Memory B cell (primary cell): ENCODE measurements at regions not wholly inside any gene's neighbourhood (a gene's known extent, or its start where the extent isn't known, plus 50 kb on each side); places are given as distances from the start of the nearest gene placed in this dataset.
"Not testable (repeated sequence)": the region's sequence is repeated elsewhere in the genome, so short reads cannot be mapped to it uniquely, and the experiment has no call there.

Experiments
- ATAC-seq: fragments of 150-1000 bp; cut with Tn5 transposase; 2 replicates; pipeline ENCODE4 v1.10.0; 2021; ENCODE audit warnings: low read depth, mild to moderate bottlenecking, moderate library complexity
- DNase-seq, 2 donors: peaks; one replicate each; pipeline ENCODE4 v3.0.0; 2022; ENCODE audit warnings: low spot score in 2 of 2
- H3K27ac Mint-ChIP-seq: one replicate; pipeline ENCODE4 v1.8.0; 2022; ENCODE audit warnings: mild to moderate bottlenecking, moderate library complexity, mixed read lengths
- H3K27me3 Mint-ChIP-seq: one replicate; pipeline ENCODE4 v1.8.0; 2022; ENCODE audit warnings: mixed read lengths
- H3K36me3 Mint-ChIP-seq: one replicate; pipeline ENCODE4 v1.8.0; 2022; ENCODE audit warnings: mild to moderate bottlenecking, mixed read lengths
- H3K4me1 Mint-ChIP-seq: one replicate; pipeline ENCODE4 v1.8.0; 2022; ENCODE audit warnings: mixed read lengths
- H3K4me3 Mint-ChIP-seq: one replicate; pipeline ENCODE4 v1.8.0; 2022; ENCODE audit warnings: mild to moderate bottlenecking, moderate library complexity, mixed read lengths
- H3K9me3 Mint-ChIP-seq: one replicate; pipeline ENCODE4 v1.8.0; 2022; ENCODE audit warnings: mixed read lengths

DNA sequence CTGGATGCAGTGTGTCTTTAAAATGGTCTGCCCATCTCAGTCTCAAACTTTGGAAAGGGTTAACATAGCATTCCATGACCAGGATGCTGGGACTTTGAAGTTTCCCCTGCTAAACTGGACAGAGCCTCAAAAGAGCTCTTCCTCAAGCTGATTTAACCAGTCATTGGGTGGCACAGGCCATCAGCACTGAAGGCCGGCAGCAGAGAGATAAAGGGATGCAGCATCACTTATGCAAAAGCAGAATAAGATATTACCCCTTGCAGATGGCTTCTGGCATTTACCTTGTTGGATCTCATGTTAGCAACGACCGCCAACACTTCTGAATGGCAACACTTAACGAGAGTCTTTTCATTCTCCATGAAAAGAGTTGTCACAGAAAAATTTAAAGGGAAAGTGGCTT lies 179.0 kb downstream of the LMLN start:
- not testable (repeated sequence) for ATAC-seq, H3K4me1 Mint-ChIP-seq, DNase-seq, H3K9me3 Mint-ChIP-seq, H3K4me3 Mint-ChIP-seq, H3K27ac Mint-ChIP-seq, H3K27me3 Mint-ChIP-seq, H3K36me3 Mint-ChIP-seq

DNA sequence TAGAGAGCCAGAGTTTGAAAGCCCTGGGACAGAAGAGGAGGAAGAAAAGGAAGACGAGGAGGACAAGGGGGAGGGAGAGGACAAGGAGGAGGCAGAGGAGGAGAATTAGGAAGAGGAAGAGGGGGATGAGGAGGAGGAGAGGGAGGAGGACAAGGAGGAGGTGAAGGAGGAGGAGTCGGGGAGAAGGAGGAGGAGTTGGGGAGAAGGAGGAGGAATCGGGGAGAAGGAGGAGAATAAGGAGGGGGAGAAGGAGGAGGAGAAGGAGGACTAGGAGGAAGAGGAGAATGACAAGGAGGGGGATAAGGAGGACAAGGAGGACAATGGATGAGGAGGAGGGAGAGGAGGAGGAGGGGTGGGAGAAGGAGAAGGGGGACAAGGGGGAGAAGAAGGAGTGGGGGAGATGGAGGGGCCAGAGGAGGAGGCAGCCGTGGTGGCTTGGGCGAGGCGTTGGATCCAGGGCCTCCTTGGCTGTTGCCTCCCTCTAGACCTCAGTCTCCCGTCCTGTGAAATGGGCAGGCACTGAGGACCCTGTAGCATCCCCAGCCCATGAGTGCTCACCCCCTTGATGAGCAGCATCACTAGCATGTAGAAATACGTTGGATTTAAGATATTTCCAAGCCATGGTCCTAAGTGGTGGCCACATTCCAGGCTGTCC lies 179.6 kb downstream of the LMLN start:
- not testable (repeated sequence) for H3K36me3 Mint-ChIP-seq, ATAC-seq, H3K27me3 Mint-ChIP-seq, H3K4me3 Mint-ChIP-seq, H3K9me3 Mint-ChIP-seq, DNase-seq, H3K4me1 Mint-ChIP-seq, H3K27ac Mint-ChIP-seq

DNA sequence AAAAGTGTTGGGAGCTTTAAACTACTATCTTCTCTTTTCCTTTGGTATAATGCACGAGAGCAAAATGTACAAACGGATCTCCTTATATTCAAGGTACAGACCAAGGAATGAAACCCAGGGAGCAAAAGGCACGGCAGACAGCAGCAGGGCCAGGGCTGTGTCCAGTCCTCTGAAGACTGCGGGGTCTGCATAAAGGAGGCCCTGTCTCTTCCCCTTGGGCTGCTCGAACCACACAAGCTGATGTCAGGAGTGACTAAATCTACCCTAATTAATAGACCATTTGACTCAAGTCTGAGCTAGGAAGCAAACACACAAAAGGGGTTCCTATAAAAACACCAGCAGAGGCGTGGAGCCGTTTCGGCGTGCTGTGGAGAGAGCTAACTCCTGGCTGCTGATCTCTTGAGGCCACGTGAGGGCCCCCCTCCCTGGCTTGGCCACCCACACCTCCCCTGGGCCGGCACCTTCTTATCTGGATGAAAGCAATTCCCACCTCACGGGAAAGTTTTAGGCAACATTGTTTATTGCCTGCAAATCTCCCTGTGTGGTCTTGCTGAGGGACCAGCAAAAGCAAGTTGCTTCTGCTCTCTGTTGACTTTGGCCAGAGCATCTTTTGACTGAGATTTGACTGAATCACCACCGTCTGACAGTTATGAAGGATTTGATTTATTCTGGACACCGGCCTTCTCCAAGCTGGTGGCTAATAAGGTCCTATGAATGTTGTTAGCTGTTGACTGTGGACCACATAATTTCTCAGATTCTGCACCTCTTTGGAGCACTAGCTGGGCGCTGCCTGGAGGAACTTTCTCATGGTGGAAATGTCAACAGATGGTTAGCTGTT lies 183.5 kb downstream of the LMLN start:
- not testable (repeated sequence) for H3K9me3 Mint-ChIP-seq, H3K4me3 Mint-ChIP-seq, H3K27me3 Mint-ChIP-seq, H3K36me3 Mint-ChIP-seq, ATAC-seq, DNase-seq, H3K27ac Mint-ChIP-seq, H3K4me1 Mint-ChIP-seq

DNA sequence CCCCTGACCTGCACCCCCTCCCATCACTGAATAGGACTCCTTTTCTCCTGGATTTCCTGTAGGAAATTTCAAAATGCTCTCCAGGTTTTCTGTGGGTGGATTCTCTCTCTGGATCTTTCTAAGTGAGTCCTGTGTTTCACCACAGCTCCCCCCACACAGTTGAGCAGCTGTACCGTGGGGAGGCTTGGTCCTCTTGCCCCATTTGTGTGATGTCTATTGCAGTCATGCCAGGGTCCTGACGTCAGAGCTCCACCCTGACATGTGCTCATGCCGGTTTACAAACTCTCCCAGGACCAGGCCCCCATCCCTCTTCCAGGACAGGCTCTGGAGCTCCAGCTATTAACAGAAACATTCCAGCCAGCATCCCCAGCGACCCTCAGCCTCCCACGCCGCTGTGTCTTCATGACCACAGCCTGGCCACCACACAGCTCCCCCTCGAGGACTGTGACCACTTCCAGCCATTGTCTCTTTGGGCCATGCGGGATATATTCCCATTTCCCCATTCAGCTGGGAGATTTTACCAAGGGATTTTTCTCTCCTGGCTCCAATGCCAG lies 185.3 kb downstream of the LMLN start:
- not testable (repeated sequence) for DNase-seq, H3K36me3 Mint-ChIP-seq, H3K27me3 Mint-ChIP-seq, H3K4me1 Mint-ChIP-seq, H3K9me3 Mint-ChIP-seq, H3K27ac Mint-ChIP-seq, ATAC-seq, H3K4me3 Mint-ChIP-seq

DNA sequence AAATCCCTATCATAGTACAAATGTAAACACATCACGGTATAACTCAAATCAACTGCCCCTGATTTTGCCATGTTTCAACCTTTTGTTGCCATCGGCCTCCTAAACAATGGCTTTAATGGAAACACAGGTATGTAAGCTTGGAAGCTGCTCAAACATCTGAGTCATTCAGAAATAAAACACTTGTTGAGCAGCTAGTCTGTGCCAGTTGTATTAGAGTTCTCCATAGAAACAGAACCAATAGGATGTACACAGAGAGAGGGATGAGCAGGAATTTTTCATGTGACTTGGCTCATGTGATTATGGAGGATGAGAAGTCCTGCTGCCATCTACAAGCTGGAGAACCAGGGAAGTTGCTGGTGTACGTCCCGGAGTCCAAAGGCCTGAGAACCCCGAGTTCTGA lies 186.1 kb downstream of the LMLN start:
- not testable (repeated sequence) for H3K9me3 Mint-ChIP-seq, ATAC-seq, H3K36me3 Mint-ChIP-seq, H3K27me3 Mint-ChIP-seq, H3K27ac Mint-ChIP-seq, DNase-seq, H3K4me1 Mint-ChIP-seq, H3K4me3 Mint-ChIP-seq

DNA sequence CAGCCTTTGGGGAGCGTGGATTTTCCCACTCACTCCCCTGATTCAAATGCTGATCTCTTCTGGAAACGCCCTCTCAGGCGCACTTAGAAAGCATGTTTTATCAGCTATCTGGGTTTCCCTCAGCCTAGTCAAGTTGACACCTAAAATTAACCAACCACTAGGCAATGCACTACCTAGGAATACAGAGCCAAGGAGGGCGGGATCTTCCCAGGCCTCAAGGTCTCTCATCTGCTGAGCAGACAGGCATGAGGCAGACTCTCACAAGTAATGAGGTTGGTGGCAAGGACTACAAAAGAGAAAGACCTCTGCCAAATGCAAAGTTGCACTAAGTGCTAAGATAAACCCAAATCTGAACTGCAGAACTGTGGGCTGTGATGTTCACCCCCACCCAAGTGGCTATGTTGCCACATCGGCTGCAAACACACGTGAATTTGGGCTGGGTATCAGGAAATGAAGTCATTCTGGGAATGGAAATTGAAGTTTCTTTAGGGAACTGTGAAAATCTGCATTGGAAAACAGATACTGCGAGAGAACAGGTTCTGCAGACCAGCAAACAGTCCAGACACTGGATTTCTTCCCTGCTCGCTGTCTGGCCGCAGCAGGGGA lies 186.6 kb downstream of the LMLN start:
- H3K36me3 Mint-ChIP-seq, H3K4me3 Mint-ChIP-seq, ATAC-seq, H3K27me3 Mint-ChIP-seq, H3K4me1 Mint-ChIP-seq, H3K27ac Mint-ChIP-seq, H3K9me3 Mint-ChIP-seq, DNase-seq: not testable (repeated sequence)

DNA sequence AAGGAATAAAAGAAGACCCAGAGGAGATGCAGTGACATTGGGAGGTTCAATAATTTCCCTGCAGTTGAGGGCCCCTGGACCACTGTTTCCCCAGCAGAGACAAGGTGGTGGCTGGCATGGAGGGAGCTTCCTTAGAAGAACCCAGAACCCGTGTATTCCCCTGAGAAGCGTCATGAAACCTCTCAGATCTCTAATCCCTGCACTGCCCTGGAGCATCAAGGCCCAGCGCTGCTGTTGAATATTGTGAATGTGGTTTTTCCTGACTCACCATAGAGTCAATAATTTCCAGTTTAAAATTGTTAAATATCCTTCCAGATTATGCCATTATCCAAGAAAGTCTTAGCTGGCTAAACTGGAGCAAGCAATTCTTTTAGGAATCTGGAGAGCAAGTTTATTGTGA lies 187.2 kb downstream of the LMLN start:
- H3K27me3 Mint-ChIP-seq, ATAC-seq, H3K9me3 Mint-ChIP-seq: not testable (repeated sequence)

DNA sequence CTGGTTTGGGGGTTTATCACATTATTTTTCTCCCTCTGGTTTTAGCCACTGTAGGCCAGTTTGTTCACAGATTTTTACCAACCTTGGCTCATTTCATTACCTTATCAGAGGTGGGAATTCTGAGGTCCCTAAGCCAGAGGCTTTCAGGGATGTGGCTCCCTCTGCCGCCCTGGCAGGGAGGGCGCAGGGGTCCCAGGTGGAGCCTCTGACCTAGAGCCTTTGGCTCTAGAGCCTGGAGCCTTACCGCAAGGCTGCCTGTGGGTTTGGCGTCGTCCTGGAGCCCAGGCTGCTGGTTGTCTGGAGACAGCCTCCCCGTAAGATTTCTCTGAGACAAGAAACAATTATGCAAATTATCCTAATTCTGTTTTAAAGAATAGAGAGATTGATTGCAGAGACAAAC lies 188.0 kb downstream of the LMLN start:
- not testable (repeated sequence) for H3K4me3 Mint-ChIP-seq, H3K9me3 Mint-ChIP-seq, DNase-seq, H3K27ac Mint-ChIP-seq, H3K36me3 Mint-ChIP-seq, H3K27me3 Mint-ChIP-seq, H3K4me1 Mint-ChIP-seq, ATAC-seq

More for the DNA sequence above, 187.2 kb downstream of the LMLN start:
- H3K4me1 Mint-ChIP-seq, H3K27ac Mint-ChIP-seq, H3K4me3 Mint-ChIP-seq, DNase-seq, H3K36me3 Mint-ChIP-seq: not testable (repeated sequence)

DNA sequence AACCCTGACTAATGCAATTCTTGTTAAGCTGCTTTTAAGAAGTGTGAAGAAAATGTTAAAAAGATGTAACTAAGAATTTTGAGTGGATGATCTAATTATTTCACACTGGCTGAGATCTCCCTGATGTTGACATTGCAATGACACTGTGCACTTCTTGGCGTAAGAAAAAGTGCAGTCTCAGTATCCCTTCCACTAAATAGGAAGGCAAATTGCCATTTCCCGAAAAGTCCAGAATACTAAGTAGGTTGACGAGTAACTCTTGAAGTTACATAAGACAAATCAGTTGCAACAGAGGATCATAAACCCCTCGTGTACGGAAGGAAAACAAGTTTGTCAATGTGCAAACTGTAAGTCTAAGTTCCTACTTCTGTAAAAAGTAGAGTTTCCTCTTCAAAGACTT lies 189.9 kb downstream of the LMLN start:
- H3K27me3 Mint-ChIP-seq, H3K4me1 Mint-ChIP-seq, H3K9me3 Mint-ChIP-seq, H3K27ac Mint-ChIP-seq, ATAC-seq, H3K36me3 Mint-ChIP-seq, DNase-seq, H3K4me3 Mint-ChIP-seq: not testable (repeated sequence)

DNA sequence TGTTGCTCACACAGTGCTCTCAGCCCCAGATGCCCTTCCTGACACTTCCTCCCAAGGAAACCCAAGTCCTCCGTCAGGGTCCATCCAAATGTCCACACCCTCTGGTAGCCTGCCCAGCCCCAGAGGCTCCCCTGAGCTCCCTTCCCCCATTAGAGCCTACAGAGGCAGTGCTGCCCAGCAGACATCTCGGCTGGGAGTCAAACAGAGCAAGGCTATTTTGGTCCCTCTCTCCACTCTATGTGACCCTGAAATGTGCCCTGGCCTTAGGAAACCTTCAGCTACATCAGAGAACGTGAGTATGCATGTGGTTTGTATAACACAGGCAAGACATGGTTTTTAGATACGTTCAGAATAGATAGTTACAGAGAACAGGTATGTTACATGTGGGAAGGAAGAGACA lies 191.8 kb downstream of the LMLN start:
- H3K4me3 Mint-ChIP-seq, H3K9me3 Mint-ChIP-seq, H3K27ac Mint-ChIP-seq: not testable (repeated sequence)

DNA sequence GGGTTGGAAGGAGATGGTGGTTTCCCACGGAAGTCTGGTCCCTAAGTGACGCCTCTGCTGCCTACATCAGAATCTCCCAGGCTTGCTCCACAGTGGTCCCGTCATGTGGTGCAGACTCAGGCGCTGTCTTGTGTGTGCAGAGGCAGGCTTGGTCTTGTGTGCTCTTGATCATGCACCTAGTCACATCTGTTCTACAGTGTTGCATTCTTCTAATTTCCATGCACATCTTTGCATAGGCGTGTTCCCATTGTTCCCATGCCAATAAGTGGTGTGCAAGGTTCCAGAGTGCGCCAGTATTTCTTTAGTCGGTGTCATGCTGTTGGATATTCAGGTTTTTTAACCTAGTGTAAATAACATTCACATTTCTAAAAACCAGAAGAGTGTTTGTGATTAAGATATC lies 195.8 kb downstream of the LMLN start:
- not testable (repeated sequence) for DNase-seq, H3K4me3 Mint-ChIP-seq, H3K36me3 Mint-ChIP-seq, H3K9me3 Mint-ChIP-seq, H3K27ac Mint-ChIP-seq, ATAC-seq, H3K27me3 Mint-ChIP-seq, H3K4me1 Mint-ChIP-seq

More for the DNA sequence above, 191.8 kb downstream of the LMLN start:
- not testable (repeated sequence) for H3K36me3 Mint-ChIP-seq, DNase-seq, H3K27me3 Mint-ChIP-seq, H3K4me1 Mint-ChIP-seq, ATAC-seq

DNA sequence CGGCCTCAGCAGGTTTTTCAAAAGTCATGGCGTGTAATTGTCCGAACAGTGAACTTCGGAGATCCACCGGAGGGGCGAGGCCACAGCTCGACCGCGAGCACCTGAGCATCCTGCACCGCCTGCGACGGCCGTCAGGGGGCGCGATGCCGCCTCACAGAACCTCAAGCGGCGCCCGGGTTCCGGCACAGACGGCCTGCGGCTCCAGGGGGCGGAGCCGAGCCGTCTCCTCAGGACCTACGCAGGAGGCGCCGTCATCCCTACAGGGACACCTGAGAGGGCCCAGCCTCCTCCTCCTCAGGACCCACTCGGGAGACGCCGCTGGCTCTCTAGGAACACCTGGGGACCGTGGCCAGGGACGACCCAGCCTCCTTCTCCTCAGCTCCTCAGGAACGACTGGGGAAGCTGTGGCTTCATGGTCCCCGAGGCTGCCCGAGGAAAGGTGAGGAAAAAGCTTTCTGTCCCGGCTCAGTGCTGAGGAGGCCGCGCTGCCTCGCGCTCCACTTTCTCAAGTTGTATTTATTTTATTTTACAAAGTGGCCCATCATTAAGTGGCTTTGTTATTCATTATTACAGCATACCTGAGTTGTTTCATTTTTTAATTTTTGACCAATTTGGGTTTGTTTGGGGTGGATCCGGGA lies 197.3 kb downstream of the LMLN start:
- H3K4me1 Mint-ChIP-seq, H3K9me3 Mint-ChIP-seq, DNase-seq, H3K4me3 Mint-ChIP-seq, H3K27ac Mint-ChIP-seq, H3K36me3 Mint-ChIP-seq, H3K27me3 Mint-ChIP-seq: not testable (repeated sequence)
- peak; percentile 92 for ATAC-seq

DNA sequence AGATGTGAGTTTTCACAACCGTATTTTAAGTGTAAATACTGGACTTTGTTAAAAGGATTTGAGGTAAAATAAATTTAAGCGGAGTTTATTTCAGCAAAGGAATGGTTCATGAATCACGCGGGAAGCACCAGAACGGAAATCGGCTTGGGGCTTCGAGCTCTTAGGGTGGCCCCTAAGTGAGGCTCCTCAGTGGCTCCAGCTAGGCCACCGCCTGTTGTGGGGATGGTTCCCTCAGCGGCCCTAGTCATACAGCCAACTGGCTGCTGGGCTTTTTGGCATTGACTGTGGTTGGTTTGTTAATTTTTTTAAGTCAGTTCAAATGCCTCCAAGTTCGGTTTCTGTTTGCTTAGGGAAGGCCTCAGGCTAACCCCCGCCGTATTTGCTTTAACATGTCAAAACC lies 198.0 kb downstream of the LMLN start:
- not testable (repeated sequence) for H3K9me3 Mint-ChIP-seq, H3K27me3 Mint-ChIP-seq, H3K4me1 Mint-ChIP-seq, DNase-seq, H3K4me3 Mint-ChIP-seq, H3K36me3 Mint-ChIP-seq, H3K27ac Mint-ChIP-seq, ATAC-seq
